ENCODE measurements at regions not wholly inside any gene's neighbourhood (a gene's known extent, or its start where the extent isn't known, plus 50 kb on each side); places are given as distances from the start of the nearest gene placed in this dataset.

- H3K36me3 ChIP-seq: no peaks in the 10 kb centered on the region
- no peak overlapping the region for H3K4me3 ChIP-seq
- no peak for DNase-seq
- H3K27me3 ChIP-seq: no peaks in the 10 kb centered on the region
- H3K4me1 ChIP-seq: no peaks in the 10 kb centered on the region
- H3K9me3 ChIP-seq: no peaks in the 10 kb centered on the region
- no peak overlapping the region for H3K27ac ChIP-seq
- no peak for TF ChIP-seq CTCF (IDR thresholded peaks at IDR 0.05)
- no peak for TF ChIP-seq POLR2A (IDR thresholded peaks at IDR 0.05)
Measured at GRCh38 chr4:186348433-186348832, 82.4 kb downstream of the F11 start.

- Histone ChIP-seq H3K4me3 (no peak overlapping the region), H3K4me1 (no peaks in the 10 kb centered on the region), H3K27me3 (no peaks in the 10 kb centered on the region), H3K36me3 (no peaks in the 10 kb centered on the region), H3K9me3 (no peaks in the 10 kb centered on the region), H3K27ac (no peak overlapping the region)
- TF ChIP-seq POLR2A (IDR thresholded peaks at IDR 0.05) (no peak), CTCF (IDR thresholded peaks at IDR 0.05) (no peak)
- DNase-seq: no peak
Measured at GRCh38 chr4:186347743-186348142, 81.8 kb downstream of the F11 start.

GRCh38 chr4:186345184-186345583 is 79.2 kb downstream of the F11 start:
- no peak for DNase-seq
- H3K9me3 ChIP-seq: no peaks in the 10 kb centered on the region

GRCh38 chr4:186342582-186342981 is 76.6 kb downstream of the F11 start:
- no peak overlapping the region for H3K27ac ChIP-seq
- H3K9me3 ChIP-seq: no peaks in the 10 kb centered on the region
- TF ChIP-seq CTCF (IDR thresholded peaks at IDR 0.05) (no peak), POLR2A (IDR thresholded peaks at IDR 0.05) (no peak)
- H3K27me3 ChIP-seq: no peaks in the 10 kb centered on the region
- H3K36me3 ChIP-seq: no peaks in the 10 kb centered on the region
- DNase-seq: no peak
- H3K4me1 ChIP-seq: no peaks in the 10 kb centered on the region
- no peak overlapping the region for H3K4me3 ChIP-seq

More at GRCh38 chr4:186345184-186345583, 79.2 kb downstream of the F11 start:
- H3K27me3 ChIP-seq: no peaks in the 10 kb centered on the region
- no peak overlapping the region for H3K4me3 ChIP-seq
- H3K27ac ChIP-seq: no peak overlapping the region
- TF ChIP-seq POLR2A (IDR thresholded peaks at IDR 0.05): no peak
- no peaks in the 10 kb centered on the region for H3K36me3 ChIP-seq
- no peaks in the 10 kb centered on the region for H3K4me1 ChIP-seq

GRCh38 chr4:186341655-186342054 is 75.7 kb downstream of the F11 start:
- H3K27me3 ChIP-seq: no peaks in the 10 kb centered on the region
- TF ChIP-seq CTCF (IDR thresholded peaks at IDR 0.05): no peak
- no peak for TF ChIP-seq POLR2A (IDR thresholded peaks at IDR 0.05)
- H3K27ac ChIP-seq: no peak overlapping the region
- no peaks in the 10 kb centered on the region for H3K9me3 ChIP-seq
- no peaks in the 10 kb centered on the region for H3K36me3 ChIP-seq
- H3K4me1 ChIP-seq: no peaks in the 10 kb centered on the region
- no peak for DNase-seq
- no peak overlapping the region for H3K4me3 ChIP-seq
